GM19397 (cell line): ENCODE measurements at regions not wholly inside any gene's neighbourhood (a gene's known extent, or its start where the extent isn't known, plus 50 kb on each side); places are given as distances from the start of the nearest gene placed in this dataset.
"Not testable (repeated sequence)": the region's sequence is repeated elsewhere in the genome, so short reads cannot be mapped to it uniquely, and the experiment has no call there.

ENCODE experiments used
- ATAC-seq: cut with Tn5 transposase; IDR thresholded peaks from one replicate; pipeline ENCODE4 v1.9.1; 2021; ENCODE audit warnings: mild to moderate bottlenecking, moderate library complexity; ENCODE audit not compliant: unreplicated experiment

DNA sequence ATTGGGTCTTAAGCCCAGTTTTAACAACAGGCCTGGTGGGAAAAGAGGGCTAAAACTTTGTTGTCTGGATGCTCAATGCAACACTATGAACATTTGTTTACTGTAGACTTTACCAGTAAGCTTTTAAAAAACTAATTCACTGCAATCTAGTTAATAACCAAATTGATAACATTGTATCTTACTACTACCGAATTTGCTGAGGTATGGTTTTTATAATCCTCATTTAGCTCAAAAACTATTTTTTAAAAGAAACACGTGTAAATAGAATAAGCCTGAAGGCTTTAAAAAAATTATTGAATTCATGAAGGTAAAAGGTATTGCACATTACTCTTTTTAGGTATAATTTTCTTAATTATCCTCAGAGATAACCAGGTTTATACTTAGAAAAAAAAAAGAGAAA lies 500.6 kb downstream of the RWDD3 start:
- no peak for ATAC-seq

DNA sequence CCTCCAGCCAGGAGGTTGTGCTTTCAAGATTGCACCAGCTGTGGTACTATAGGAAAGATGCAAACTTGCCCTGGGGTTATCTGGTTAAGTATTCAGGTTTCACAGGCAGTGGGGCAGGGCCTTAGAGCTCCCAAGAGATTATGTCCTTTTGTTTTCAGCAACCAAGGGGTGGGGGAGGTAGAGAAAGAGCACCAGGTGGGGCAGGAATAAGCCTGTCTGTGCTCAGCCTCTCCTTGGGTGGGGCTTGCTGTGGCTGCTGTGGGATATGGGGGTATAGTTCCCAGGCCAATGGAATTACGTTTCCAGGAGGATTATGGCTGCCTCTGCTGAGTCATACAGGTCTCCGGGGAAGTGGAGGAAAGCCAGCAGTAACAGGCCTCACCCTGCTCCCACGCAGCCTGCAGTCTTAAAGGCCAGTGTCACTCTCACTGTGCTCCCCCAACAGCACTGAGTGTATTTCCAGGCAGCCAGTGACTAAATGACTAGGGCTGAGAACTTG lies 508.6 kb downstream of the RWDD3 start:
- ATAC-seq: no peak

- ATAC-seq: no peak
Measured at GRCh38 chr1:95744731-95745130, 510.7 kb downstream of the RWDD3 start.

DNA sequence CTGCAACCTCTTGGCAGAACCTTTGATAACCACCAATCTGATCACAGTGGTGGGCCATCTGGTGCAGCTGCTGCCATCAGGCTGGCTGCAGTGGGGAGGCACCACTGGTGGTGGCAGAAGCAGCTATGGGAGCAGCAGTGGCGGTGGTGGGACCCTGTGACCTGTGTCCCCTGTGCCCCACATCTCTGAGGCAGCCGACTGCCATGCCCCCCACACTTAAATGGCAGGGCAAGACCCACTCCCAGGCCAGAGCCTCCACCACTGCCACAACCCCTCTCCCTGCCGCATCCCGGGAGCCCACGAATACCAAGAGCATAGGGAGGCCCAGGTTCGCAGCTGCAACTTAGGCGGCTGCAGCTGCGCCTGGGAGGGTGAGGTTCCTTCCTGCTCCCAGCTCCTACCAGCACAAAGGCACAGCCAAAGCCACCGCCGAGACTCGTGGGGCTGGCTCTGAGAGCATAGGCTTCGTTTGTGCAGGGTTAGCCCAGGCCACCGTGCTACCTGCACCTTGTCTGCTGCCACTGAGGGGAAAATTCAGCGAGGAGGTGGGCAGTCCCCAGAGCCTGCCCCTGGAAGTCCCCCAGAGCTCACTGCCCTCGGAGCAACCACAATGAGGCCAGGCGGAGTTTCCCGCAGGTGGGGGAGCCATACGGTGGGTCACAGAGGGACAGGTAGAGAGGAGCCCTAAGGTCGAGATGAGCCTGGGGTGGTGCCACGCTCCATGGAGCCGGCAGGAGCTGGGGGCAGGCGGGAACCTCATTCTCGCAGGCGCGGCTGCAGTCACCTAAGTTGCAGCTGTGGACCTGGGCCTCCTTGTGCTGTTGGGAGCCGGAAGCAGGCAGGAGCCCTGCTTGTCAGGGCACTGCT lies 518.7 kb downstream of the RWDD3 start:
- no peak for ATAC-seq

DNA sequence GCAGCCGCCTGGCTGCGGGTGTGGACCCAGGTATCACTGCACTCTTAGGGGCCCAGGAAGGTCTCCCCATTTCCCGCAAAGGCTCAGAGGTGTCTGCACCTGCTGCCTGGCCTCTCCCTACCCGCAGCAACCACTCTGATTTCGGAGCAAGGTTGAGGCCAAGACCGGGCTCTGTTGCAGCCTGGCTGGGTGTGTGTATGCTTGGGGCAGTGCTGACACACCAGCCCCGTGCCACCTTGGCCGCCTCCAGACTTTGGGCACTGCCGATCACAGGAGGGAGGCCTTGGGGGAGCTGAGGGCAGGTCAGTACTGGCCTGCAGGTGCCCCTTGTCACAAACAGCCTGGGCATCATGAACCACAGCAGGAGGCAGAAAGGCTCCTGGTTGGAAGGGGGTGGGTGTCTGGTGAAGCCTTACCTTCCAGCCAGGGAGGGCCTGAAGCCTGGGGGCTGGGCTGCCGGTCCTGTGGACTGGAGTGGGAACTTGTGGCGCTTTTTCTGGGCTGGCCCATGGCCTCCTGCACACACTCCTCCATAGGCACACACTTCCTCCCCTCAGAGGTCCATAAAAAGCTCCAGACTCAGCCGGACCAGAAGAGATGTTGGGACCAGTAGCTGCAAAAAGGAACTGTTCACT lies 519.5 kb downstream of the RWDD3 start:
- ATAC-seq: no peak

GRCh38 chr1:95754412-95754811 lies 520.4 kb downstream of the RWDD3 start:
- ATAC-seq: no peak

GRCh38 chr1:95766036-95766435 lies 532.0 kb downstream of the RWDD3 start:
- ATAC-seq: no peak

DNA sequence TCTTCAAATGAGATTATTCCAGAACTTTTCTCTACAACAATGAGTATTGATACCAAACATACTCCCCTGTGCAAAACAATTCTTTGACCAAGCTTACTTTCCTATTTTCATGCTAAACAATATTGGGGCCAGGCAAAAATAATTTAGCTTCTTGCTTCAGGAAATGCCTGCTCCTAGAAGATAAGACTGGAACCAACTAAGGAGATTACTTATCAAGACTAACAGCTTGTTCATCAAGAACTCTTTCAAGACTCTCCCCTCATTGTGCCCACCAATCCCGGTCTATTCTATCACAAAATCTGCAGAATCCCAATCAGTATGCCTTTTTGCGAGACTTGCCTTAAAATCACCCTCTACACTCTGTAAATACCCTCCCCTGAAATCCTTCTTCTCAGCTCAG lies 536.6 kb downstream of the RWDD3 start:
- no peak for ATAC-seq

DNA sequence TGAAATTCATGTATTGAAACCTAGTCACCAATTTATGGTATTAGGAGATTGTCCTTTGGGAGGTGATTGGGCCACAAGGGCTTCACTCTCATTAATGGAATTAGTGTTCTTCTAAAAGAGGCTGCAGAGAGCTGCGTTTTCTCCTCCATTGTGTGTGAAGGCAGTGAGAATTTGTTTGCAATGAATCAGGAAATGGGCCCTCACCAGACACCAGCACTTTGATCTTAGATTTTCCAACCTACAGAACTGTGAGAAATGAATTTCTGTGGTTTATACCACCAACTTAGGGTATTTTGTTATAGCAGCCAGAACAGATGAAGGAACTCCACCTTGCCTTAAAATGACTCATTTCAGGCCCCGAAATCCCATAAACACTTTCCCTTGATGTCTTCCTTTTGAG lies 544.2 kb downstream of the RWDD3 start:
- ATAC-seq: no peak

GRCh38 chr1:95780836-95781235 lies 546.8 kb downstream of the RWDD3 start:
- ATAC-seq: no peak

GRCh38 chr1:95790136-95790535 lies 556.1 kb downstream of the RWDD3 start:
- no peak for ATAC-seq

DNA sequence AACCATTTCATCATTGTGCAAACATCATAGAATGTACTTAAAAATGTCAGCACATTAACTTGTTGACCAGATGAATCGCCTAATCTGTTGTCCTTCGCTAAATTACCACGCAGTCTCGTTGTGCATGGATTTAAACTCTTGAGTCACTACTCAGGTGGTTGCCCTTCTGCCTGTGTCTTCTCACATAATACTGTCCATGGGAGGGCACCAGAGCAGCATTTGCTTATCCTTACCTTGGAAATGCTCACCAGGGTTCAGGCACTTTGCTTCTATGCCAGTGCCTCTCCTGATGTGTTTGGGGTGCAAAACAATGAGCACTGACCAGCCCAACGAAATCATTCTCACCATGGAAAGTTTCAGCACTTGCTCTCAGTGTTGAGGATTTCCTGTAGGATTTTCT lies 559.9 kb downstream of the RWDD3 start:
- no peak for ATAC-seq

- ATAC-seq: not testable (repeated sequence)
Measured at GRCh38 chr1:95797761-95798160, 563.8 kb downstream of the RWDD3 start.

- no peak for ATAC-seq
Measured at GRCh38 chr1:95806171-95806570, 572.2 kb downstream of the RWDD3 start.

- ATAC-seq: no peak
Measured at GRCh38 chr1:95809391-95809790, 575.4 kb downstream of the RWDD3 start.

- ATAC-seq: no peak
Measured at GRCh38 chr1:95815511-95815910, 581.5 kb downstream of the RWDD3 start.

DNA sequence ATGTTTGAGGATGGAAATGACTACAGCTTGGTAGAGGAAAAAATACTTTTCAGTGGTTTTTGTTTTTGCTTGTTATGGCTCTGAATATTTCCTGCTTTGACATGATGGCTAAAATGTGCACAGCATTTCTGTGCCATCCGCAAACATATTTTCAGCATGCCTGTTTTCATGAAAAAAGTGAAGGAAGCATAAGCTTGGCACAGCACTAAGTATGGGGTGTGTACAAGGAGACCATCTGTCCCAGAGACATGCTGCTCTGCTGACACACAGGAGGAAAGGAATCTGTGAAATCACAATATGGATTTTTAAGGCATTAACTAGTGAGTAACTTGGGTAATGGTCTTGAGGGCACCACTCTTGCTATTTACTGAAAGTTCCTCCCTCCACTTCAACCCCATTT lies 595.5 kb downstream of the RWDD3 start:
- ATAC-seq: no peak

GRCh38 chr1:95832370-95832769 lies 598.4 kb downstream of the RWDD3 start:
- no peak for ATAC-seq

- no peak for ATAC-seq
Measured at GRCh38 chr1:95849439-95849838, 615.4 kb downstream of the RWDD3 start.

GRCh38 chr1:95850165-95850649 lies 616.2 kb downstream of the RWDD3 start:
- no peak for ATAC-seq

- ATAC-seq: no peak
Measured at GRCh38 chr1:95850763-95851162, 616.8 kb downstream of the RWDD3 start.

DNA sequence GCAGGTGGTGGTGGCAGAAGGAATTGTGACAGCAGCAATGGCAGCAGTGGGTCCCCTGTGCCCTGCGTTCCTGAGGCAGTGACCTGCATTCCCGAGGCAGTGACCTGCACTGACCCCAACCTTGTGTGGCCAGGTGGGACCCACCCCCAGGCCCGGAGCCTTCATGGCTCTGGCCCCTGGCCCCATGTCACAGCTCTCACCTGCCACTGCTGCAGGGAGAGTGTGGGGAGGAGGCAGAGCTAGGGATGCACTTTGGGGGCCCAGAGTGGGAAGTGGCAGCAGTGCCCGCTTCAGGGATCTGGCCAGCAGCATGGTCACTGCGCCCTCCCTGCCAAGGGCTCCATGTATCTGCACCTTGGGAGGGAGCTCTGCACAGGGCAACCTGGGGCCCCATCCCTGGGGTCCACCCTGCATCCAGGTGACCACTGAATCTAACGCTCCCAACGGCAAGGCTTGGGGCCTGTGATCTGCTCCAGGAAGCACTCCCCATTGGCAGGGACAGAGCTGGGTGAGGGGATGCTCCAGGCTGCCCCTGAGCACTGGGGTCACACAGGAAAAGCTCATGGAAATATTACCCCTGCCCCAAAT lies 618.6 kb downstream of the RWDD3 start:
- no peak for ATAC-seq
